CD4-positive, alpha-beta T cell treated with Interleukin-4 for 1 hour (primary cell): ENCODE measurements at regions not wholly inside any gene's neighbourhood (a gene's known extent, or its start where the extent isn't known, plus 50 kb on each side); places are given as distances from the start of the nearest gene placed in this dataset.
A peak's percentile ranks its signal among the peaks of the same experiment; 100 is the strongest.
"Not testable (repeated sequence)": the region's sequence is repeated elsewhere in the genome, so short reads cannot be mapped to it uniquely, and the experiment has no call there.

Experiments
- DNase-seq, 2 donors: peaks; one replicate each; pipeline ENCODE4 v3.0.0-alpha.2; 2020 to 2022

DNA sequence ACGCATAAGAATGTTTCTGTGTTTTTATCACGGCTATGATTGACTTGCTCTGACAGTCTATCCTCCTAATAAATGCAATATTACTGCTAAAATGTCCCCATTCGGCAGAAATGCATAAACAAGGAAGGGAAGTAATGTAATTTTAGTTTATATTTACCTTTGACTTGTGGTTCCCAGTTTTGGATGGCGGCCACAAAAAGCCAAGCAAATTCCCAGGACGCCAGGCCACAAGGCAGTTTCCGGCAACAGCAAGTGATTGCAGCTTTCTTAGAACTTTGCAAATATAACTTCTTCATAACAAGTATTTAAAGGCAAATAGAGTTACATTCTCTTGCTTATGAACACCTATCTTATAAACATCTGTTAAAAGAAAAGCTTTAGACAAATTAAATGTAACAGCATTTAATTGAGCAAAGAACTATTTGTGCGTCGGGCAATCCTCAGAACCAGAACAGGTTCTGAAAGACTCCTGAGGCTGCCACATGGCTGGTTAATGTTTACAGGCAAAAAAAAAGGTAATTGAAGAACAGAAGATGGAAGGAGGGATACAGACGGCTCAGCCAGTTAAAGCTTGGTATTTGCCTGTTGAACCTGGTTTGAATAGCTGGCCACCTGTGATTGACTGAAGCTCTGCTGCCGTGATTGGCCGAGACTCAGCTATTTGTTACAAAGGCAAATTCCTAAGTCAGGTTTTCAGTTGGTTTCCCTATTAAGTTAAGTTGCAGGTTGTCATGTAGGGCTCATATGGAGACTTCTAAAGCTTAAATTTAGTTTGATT is 80.8 kb downstream of the C21orf91 start:
- no peak for DNase-seq

DNA sequence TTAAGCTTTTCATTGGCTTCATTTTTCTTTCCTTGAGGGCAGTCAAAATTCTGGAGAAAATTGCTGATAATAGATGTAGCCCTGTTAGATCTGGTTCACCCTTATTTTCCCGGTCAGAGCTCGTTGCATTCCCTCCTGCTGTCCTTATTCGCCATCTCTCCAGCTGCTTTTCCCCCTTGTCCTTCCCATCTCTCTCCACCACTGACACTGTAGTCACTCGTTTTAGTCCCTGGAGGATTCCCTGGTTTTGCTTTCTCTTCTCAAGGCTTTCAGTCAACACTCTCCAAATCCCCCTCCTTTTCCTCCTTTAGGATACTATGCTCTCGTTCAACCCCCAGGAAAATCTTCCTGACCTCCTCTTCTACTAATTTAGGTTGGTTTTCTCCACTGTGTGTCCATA is 83.1 kb downstream of the C21orf91 start:
- DNase-seq = no peak

DNA sequence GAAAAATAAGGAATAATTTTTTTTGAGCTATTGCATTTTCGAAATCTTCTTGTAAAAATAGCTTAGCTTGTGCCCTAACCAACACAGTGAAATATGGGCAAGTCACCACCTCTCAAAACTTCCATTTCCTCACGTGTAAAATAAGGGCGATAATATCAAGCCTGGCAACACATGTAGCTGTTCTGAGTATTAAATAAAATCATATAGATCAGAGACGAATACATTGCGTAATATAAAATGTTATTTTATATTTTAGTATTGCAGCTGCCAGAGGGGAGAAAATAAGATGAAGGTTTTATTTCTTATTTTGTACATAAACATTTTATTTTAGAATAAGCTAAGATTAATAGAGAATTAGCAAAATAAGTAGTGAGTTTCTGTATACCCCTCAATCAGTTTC is 85.9 kb downstream of the C21orf91 start:
- DNase-seq = no peak

DNA sequence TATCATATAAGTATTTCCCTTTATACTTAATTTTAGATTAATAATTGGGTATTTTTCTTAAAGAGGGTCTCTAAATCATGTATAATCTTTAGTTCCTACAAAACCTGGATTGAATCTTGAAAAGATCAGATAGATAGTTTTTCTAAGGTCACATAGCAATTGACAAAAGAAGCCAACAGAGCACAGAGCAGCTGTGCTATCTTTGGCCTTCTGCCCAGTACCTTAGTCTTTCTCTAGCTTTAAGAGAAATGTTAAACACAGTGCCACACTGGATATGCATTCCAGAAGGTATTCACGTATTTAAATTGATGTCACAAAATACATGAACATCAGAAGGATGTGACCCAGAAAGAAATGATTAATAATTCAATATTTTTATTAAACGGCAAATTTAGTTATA is 86.8 kb downstream of the C21orf91 start:
- DNase-seq = no peak

DNA sequence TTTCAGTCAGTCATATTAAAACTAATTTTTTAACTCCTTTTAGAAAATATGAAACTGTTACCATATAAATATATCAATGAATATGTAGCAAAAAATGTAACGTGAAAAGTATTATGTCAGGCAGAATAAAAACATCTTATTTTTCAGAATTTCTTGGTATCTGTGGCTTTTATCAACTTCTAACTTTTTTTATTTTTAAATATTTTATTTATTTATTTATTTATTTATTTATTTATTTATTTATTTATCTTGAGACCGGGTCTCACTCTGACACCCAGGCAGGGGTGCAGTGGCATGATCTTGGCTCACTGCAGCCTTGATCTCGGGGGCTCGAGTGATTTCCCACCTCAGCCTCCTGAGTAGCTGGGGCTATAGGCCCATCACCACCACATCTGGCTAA is 87.6 kb downstream of the C21orf91 start:
- no peak for DNase-seq

DNA sequence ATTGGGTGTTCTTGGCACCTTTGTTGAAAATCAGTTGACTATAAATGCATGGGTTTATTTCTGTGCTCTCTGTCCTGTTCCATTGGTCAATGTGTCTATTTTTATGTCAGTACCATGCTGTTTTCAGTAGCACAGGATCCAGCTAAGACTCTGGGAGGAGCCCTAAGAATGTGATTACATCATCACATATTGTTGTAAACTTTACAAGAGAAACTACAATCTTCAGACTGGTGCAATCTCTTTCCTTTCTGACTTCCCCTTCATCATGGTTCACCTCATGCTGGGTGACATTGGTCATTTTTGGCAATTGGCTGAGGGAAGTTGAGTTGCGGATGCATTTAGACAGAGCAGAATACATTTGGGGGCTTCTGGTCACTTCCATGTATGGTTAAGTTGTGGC is 88.4 kb downstream of the C21orf91 start:
- peak; percentile 14 for DNase-seq

DNA sequence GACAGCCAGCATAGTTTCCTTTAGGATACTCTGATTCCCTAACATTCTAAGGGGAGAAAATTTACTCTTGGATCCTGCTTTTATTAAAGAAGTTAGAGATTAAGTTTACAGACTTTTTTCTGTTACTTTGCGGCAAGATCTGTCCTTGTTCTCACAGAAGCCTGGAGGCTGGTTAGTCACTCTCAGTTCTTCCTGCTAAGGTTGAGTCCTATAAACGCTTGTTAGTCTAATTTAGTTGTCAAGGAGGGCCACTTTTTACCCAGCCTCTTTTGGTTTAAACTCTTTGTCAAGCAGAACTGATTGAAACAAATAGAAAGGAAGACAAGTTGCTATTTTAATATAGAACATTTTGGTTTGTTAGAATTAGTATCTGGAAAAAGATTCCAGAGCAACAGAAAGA is 89.7 kb downstream of the C21orf91 start:
- DNase-seq = no peak

DNA sequence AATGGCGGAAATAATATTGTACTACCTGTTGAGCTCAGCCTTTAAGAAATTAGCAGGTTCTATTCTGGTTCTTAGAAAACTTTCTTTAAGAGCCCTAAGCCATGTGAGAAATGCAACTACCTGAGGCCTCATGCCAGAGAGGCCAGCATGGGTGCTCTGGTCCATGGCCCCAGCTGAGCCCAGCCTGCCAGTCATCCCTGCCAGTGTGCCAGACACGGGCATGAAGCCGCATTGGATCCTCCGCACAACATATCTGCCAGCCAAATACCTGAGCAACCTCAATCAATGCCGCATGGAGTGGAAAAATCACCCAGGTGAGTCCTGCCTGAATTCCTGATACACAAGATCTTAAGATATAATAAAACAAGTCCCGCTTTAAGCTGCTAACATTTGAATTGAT is 91.8 kb downstream of the C21orf91 start:
- DNase-seq = no peak

DNA sequence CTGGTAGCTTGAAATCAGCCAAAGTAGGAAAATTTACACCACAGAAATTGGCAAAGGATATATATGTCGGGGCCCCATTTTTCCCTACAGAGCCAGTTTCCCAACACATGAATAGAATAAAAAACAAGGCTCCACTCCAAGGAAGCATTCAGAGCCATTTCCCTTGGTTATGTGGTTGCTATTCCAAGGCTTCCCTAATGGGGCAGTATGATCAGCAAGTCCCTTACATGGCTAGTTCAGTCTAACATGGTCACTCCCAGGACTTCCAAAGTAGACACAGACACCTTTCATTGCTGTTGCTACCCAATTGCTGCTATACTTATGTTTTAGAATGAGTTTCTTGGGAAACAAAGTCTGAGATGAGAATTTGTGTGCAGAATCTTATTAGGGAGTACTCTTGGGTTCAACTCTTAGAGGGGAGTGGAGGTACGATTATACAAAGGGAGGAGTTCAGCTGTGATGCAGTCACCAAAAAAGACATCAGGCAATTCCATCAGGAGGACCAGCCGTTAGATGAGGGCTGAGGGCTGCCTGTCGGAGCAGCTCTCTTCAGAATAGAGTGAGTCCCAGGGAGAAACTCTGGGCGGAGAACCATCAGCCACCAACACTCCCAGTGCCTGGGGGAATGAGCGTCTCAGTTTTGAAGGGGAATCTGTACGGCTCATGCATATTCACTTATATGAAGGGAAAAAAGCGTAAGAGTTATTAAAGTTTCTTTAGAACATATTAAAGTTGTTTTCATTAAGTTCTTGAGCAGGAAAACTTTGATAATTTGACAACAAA is 92.9 kb downstream of the C21orf91 start:
- DNase-seq = no peak

DNA sequence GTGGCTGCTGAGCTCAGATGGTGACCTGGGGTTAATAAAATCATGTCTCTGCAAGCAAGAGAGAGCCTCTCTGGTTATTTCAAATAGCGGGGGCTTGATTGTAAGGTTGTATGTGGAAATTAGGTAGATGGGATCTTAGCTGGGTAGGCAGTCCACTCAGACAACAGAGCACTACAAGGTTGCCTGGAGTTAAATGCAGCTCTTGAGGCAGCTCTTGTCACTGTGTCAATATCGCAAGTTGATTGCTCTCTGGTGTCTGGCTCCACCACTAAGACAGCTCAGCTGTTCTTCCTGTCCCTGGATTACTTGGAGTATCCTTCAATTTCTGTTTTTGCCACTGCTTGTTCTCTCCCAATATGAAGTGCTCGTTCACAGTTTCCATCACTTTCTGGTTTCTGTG is 93.8 kb downstream of the C21orf91 start:
- DNase-seq = no peak

DNA sequence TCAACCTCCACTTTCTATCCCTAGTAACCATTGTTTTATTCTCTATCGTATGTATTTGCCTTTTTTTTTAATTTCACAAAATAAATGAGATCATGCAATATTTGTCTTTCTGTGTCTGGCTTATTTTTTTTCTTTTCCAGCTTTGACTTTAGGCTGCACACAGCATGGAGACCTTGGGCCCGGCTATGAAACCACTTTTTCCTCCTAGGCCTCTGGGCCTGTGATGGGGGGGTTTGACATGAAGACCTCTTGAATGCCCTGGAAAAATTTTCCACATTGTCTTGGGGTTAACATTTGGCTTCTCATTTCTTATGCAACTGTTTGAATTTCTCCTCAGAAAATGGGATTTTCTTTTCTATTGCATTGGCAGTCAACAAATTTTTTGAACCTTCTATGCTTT is 100.2 kb upstream of the BTG3 start:
- no peak for DNase-seq

DNA sequence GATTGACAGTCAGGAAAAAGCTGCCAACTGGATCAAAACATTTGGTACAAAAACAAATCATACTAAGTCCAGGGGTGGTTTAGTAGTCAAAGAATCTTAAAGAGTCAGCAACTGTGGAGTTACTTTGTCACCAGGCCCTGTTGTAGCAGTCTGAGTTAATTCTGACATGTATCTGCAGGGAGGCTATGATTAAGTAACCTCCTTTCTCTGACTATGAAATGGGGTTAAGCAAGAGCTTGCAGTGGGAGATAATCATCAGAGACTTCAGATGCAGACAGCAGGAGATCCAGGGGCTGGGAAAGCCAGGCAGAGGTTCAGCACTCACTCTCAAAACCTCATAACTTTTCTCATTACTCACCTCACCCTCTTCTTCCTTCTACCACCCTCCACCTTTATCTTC is 99.2 kb upstream of the BTG3 start:
- no peak for DNase-seq

DNA sequence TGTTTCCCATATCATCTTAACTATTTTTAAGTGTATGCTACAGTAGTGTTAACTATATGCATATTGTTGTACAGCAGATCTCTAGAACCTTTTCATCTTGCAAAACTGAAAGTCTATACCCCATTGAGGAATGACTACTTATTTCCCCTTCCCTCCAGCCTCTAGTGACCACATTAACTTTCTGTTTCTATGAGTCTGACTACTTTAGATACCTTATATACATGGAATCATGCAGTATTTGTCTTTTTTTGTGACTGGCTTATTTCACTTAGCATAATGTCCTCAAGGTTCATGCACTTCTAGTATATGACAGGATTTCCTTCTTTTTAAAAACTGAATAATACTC is 96.5 kb upstream of the BTG3 start:
- DNase-seq = no peak

DNA sequence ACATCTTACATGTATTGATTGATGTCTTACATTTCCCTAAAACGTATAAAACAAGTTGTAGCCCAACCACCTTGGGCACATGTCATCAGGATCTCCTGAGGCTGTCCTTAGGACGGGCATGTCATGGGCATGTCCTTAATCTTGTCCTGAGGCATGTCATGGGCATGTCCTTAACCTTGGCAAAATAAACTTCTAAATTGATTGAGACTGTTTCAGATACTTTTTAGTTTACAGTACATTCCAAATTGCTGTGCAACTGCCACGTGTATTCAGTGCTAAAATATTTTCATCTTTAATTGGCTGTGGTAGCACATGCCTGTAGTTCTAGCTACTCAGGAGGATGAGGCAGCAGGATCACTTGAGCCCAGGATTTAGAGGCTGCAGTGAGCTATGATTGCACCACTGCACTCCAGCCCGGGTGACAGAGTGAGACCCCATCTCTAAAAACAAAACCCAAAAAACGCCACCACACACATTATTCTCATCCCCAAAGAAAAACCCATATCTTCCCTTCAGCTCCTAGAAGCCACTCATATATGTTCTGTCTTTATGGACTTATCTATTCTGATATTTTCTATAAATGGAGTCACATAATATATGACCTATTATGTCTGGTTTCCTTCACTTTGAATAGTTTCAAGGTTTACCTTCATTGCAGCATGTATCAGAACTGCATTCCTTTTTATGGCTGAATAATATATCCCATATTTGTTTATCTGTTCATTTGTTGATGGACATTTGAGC is 96.0 kb upstream of the BTG3 start:
- no peak for DNase-seq

DNA sequence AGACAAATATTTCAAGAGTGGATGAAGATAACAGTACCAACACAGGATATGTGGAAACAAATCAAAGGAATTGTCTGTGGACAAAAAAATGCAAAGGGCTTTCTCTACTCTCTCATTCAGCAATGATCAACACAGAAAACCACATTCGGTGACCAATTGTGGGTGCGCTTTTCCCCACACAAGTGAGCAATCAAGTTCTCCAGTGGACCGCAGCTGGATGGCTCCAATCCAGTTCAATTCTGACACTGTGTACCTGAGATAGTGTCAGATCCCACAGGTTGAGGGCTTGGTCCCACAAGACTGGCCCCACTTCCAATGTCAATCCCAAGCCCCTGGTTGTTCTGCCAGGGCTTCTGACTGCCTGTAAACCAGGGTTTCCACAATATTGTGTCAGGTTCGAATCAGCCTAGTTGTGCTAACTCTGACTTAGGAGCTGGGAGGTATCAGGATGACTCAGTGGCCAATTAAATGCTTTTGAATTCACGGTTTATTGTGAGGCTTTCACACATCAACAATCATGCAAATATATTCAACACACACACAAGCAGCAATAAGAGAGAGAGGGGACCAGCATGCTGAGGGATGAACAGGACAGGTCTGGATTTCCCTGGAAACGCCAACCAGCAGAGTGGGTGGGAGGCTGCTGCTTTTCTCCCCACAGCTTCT is 87.0 kb upstream of the BTG3 start:
- no peak for DNase-seq

DNA sequence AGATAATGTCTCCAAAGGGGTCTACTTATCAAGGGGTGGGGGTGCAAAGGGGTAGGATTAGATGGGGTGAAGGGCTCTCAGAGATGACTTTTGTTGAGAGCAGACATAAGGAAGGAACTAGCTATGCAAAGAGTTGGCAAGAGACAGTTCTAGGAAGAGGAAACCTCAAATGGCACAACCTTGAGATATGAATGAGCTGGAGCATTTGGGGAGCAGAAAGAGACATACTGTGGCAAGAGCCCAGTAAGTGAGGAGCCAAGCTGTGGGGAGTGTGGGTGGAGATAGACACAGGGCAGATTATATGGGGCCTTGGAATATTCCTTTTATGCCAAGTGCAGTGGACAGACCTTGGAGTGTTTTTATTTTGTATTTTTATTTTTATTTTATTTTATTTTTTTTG is 84.8 kb upstream of the BTG3 start:
- no peak for DNase-seq

DNA sequence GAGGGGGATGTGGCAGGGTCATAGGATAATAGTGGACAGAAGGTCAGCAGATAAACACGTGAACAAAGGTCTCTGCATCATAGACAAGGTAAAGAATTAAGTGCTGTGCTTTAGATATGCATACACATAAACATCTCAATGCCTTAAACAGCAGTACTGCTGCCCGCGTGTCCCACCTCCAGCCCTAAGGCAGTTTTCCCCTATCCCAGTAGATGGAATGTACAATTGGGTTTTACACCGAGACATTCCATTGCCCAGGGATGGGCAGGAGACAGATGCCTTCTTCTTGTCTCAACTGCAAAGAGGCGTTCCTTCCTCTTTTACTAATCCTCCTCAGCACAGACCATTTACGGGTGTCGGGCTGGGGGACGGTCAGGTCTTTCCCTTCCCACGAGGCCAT is 81.7 kb upstream of the BTG3 start:
- DNase-seq = not testable (repeated sequence)

DNA sequence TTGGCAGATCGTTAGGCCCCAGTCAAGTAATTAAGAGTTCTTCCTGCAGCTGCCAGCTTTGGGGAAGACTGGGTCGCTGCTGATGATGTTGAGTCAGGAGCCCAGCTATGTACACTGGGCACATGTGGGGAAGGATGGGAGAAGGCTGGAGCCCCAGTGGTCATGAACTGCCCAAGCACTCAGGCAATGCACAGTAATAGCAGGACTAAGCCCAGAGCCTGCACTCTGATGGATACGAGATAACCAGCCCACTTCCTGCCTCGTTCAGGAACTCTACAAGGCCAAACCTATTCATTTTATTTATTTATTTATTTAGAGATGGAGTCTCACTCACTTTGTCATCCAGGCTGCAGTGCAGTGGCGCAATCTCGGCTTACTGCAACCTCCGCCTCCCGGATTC is 81.1 kb upstream of the BTG3 start:
- no peak for DNase-seq

DNA sequence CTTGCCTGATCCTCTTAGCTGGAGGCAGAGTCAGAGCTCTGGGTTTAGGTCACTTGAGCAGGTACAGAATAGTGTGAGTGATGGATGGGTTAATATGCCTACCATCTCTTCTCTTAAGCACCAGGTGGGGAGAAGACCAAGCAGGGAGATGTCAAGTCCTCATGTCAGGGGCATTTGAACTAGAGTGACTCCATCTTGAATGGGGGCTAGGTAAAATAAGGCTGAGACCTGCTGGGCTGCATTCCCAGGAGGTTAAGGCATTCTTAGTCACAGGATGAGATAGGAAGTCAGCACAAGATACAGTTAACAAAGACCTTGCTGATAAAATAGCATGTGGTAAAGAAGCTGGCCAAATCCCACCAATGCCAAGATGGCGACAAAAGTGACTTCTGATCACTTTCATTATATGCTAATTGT is 77.4 kb upstream of the BTG3 start:
- DNase-seq = no peak

DNA sequence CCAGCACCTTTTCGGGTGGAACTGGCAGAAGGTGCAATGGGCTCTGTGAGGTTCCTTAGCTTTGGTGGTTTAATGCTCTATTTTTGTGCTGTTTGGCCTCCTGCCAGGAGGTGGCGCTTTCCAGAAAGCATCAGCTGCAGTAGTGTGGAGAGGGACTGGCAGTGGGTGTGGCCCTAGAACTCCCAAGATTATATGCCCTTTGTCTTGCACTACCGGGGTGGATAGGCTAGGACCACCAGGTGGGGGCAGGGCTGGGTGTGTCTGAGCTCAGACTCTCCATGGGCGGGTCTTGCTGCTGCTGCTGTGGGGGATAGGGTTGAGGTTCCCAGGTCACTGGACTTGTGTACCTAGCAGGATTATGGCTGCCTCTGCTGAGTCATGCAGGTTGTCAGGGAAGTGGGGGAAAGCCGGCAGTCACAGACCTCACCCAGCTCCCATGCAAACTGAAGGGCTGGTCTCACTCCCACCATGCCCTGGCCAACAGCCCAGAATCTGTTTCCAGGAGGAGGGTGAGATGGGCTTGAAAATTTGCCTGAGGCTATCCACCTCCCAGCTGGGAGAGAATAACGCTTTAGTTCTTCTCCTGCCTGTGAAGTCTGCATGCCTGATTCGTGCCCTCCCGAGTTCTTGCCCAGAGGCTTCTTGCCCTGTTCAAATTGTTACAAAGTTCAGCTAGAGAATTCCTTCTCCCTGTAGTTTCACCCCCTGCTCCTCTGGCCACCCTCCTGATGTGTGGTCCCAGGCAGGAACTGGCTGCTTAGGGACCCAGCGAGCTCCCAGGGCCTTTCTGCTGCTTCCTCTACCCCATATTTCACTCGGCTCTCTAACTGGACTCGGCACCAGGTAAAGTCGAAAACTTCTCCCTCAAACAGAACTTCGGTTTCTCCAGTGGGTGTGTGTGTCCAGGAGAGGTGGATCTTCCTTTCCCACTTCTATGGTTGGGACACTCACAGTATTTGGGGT is 76.5 kb upstream of the BTG3 start:
- peak; percentile 52 to 69 for DNase-seq

DNA sequence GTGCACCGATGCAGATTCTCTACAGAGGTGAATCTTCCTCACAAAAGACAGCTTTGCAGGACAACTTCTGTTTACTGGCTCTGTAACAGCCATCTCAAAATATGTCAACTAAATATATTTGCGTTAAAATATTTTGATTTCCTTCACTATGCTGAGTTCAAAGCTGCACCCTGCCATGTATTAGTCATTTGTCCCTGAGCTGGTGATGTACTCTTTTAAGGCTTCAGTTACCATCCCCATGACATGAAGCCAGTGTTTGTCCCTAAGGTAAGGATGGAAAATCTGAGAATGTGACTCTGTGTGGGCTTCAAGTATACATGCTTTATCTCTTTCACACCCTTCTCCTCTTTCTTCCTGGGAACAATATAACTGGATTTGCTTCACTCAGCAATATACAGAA is 70.2 kb upstream of the BTG3 start:
- no peak for DNase-seq

DNA sequence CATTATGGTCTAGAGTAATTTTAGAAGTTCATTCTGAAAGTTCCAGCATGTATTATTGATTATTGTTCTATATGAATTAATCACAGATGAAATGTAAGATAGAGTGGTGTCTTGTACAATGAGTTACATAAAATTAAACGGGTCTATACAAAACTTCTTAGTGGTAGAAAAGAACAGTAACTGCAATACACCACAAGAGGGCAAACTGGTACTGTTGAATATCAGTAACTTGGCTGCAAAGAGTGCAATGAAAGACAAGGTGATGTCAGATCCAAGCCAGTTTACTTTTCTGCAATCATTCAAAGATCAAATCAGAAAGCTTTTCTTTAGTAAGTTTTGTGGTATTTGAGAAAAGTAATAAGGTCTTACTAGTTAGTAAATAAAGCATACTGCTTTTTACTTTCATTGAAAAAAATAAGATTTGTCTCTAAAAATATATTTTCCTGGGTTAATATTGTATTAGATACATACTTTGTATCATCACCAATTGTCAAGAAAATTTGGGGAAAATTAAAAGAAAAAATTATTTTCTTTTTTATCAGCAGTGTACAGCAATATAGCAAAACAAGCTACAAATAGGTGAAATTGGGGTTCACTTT is 66.4 kb upstream of the BTG3 start:
- peak in 1 of 2 donors; percentile 80 for DNase-seq
